Lung (tissue), 11 donors: ENCODE measurements at regions not wholly inside any gene's neighbourhood (a gene's known extent, or its start where the extent isn't known, plus 50 kb on each side); places are given as distances from the start of the nearest gene placed in this dataset.
"Not testable (repeated sequence)": the region's sequence is repeated elsewhere in the genome, so short reads cannot be mapped to it uniquely, and the experiment has no call there.

Experiments used
- ATAC-seq: fragments of 200-7000 bp; cut with Tn5 transposase; one replicate; pipeline ENCODE4 v1.9.1; 2020; ENCODE audit warnings: moderate number of reproducible peaks; ENCODE audit not compliant: insufficient read depth, low FRiP score
- DNase-seq, 3 donors: peaks; one replicate each; pipeline ENCODE4 v3.0.0-alpha.2; 2013 to 2017
- H3K27ac ChIP-seq, 2 donors: one replicate each; pipeline ENCODE4 v1.5.1; 2013; ENCODE audit warnings: mild to moderate bottlenecking in 2 of 2, moderate library complexity in 2 of 2, control low read depth in 1 of 2, inconsistent platforms in 1 of 2, low read depth in 1 of 2, low read length in 1 of 2
- H3K27me3 ChIP-seq, 3 donors: one replicate each; pipeline ENCODE4 v1.5.1; 2013; ENCODE audit warnings: low read length in 2 of 3; ENCODE audit not compliant: control insufficient read depth in 3 of 3, insufficient read depth in 3 of 3
- H3K36me3 ChIP-seq, 4 donors: one replicate each; pipeline ENCODE4 v1.5.1; 2013; ENCODE audit warnings: low read length in 4 of 4, mild to moderate bottlenecking in 1 of 4, moderate library complexity in 1 of 4; ENCODE audit not compliant: control insufficient read depth in 4 of 4, insufficient read depth in 4 of 4
- H3K4me1 ChIP-seq, 5 donors: one replicate each; pipeline ENCODE4 v1.5.1; 2013; ENCODE audit warnings: low read length in 5 of 5, mild to moderate bottlenecking in 2 of 5, moderate library complexity in 1 of 5; ENCODE audit not compliant: control insufficient read depth in 5 of 5, insufficient read depth in 5 of 5
- H3K4me3 ChIP-seq: one replicate; pipeline ENCODE4 v1.5.1; 2013; ENCODE audit warnings: mild to moderate bottlenecking, control low read depth, moderate library complexity
- H3K9ac ChIP-seq, 2 donors: one replicate each; pipeline ENCODE4 v1.5.1; 2013; ENCODE audit warnings: low read length in 2 of 2, control low read depth in 1 of 2; ENCODE audit not compliant: insufficient read depth in 1 of 2
- H3K9me3 ChIP-seq, 4 donors: one replicate each; pipeline ENCODE4 v1.5.1; 2013; ENCODE audit warnings: low read length in 3 of 4, mild to moderate bottlenecking in 1 of 4, moderate library complexity in 1 of 4; ENCODE audit not compliant: control insufficient read depth in 4 of 4, insufficient read depth in 3 of 4
- CTCF ChIP-seq: IDR thresholded peaks from 2 replicates; pipeline ENCODE4 v1.5.1; 2012; ENCODE audit warnings: mild to moderate bottlenecking; ENCODE audit errors: control extremely low read depth, extremely low read depth
- WGBS, 2 donors: extraction: QIAGEN DNeasy Blood & Tissue Kit; methylation state at CpG; one replicate each; pipeline ENCODE4 v1.1.7; 2013; 5-methylcytosine and 5-hydroxymethylcytosine counted together
- donor health status: control.
- donor health status: control.
- donor health status: Bipolar disorder and iron deficiency.
- donor health status: healthy.
- donor health status: DM: yes; HTN: yes; CAD: no.

DNA sequence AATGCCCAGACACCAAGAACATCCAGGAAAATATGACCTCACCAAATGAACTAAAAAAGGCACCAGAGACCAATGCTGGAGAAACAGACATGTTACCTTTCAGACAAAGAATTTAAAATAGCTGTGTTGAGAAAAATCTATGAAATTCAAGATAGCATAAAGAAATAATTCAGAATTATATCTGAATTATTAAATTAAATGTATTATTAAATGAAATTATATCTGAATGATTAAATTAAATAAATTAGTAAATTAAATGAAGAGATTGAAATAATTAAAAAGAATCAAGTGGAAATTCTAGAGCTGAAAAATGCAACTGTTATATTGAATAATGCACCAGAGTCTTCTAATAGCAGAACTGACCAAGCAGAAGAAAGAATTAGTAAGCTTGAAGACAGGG, 279.2 kb upstream of the SATB1 start:
- DNase-seq (no peak), ATAC-seq (no peak)
- Histone ChIP-seq H3K36me3 (no peaks in the 10 kb centered on the region), H3K4me3 (no peak overlapping the region), H3K9ac (no peak overlapping the region), H3K27ac (no peak overlapping the region), H3K9me3 (peaks cover 0 to 4% (median 0%) of the 10 kb centered on the region in 4 donors), H3K4me1 (no peaks in the 10 kb centered on the region), H3K27me3 (no peaks in the 10 kb centered on the region)
- TF ChIP-seq CTCF, result no peak

- no peak for DNase-seq
These were observed 278.7 kb upstream of the SATB1 start for GRCh38 chr3:18703798-18704197.

DNA sequence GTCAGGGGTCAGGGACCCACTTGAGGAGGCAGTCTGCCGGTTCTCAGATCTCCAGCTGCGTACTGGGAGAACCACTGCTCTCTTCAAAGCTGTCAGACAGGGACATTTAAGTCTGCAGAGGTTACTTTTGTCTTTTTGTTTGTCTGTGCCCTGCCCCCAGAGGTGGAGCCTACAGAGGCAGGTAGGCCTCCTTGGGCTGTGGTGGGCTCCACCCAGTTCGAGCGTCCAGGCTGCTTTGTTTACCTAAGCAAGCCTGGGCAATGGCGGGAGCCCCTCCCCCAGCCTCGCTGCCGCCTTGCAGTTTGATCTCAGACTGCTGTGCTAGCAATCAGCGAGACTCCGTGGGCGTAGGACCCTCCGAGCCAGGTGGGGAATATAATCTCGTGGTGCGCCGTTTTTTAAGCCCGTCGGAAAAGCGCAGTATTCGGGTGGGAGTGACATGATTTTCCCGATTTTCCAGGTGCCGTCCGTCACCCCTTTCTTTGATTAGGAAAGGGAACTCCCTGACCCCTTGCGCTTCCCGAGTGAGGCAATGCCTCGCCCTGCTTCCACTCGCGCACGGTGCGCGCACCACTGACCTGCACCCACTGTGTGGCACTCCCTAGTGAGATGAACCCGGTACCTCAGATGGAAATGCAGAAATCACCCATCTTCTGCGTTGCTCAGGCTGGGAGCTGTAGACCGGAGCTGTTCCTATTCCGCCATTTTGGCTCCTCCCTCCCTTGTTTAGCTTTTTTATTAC, 268.6 kb upstream of the SATB1 start:
- not testable (repeated sequence) for H3K9ac ChIP-seq, H3K9me3 ChIP-seq, H3K27me3 ChIP-seq, ATAC-seq, H3K27ac ChIP-seq, DNase-seq, H3K4me1 ChIP-seq, H3K4me3 ChIP-seq, H3K36me3 ChIP-seq
- 89 to 94% methylated on average over 25 to 33 of the region's 33 CpGs for WGBS, 2 donors

More at GRCh38 chr3:18703798-18704197, 278.7 kb upstream of the SATB1 start:
- Histone ChIP-seq H3K9me3 (peaks cover 0 to 4% (median 0%) of the 10 kb centered on the region in 4 donors), H3K4me3 (no peak overlapping the region), H3K4me1 (no peaks in the 10 kb centered on the region), H3K36me3 (no peaks in the 10 kb centered on the region), H3K9ac (no peak overlapping the region), H3K27ac (no peak overlapping the region), H3K27me3 (no peaks in the 10 kb centered on the region)
- no peak for ATAC-seq
- no peak for TF ChIP-seq CTCF

DNA sequence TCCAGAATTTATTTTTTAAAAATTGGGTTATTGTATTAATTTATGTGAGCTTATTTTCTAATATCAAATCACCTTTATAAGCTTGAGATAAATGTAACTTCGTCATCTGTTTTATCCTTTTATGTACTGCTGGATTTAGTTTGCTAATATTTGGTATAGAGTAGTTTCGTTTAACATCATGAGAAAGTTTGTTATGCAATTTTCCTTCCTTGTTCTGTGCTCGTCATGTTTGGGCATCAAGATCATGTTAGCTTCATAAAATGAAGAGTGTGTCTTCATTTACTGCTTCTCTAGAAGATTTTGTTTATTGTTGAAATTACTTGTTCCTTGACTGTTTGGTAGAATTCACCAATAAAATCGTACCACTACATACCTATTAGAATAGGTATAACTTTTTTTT, 262.1 kb upstream of the SATB1 start:
- no peaks in the 10 kb centered on the region for H3K27me3 ChIP-seq
- no peaks in the 10 kb centered on the region for H3K36me3 ChIP-seq
- no peak for ATAC-seq
- no peak for TF ChIP-seq CTCF
- no peaks in the 10 kb centered on the region for H3K4me1 ChIP-seq
- H3K9ac ChIP-seq, result no peak overlapping the region
- 32 to 37% methylated on average over 4 of the region's 4 CpGs for WGBS, 2 donors
- DNase-seq, result no peak
- peaks cover 0 to 2% (median 0%) of the 10 kb centered on the region in 4 donors for H3K9me3 ChIP-seq
- no peak overlapping the region for H3K4me3 ChIP-seq
- H3K27ac ChIP-seq, result no peak overlapping the region
